HEK293 (cell line): ENCODE measurements at regions not wholly inside any gene's neighbourhood (a gene's known extent, or its start where the extent isn't known, plus 50 kb on each side); places are given as distances from the start of the nearest gene placed in this dataset.

Experiments
- CTCF ChIA-PET: fragments of 350-600 bp; formaldehyde crosslinking; extraction: SDS; loops from one replicate; lab custom pipeline; 2021; ENCODE audit warnings: antibody characterized with exemption; lab: Yijun Ruan, JAX
- POLR2A ChIA-PET: fragments of 300-600 bp; formaldehyde crosslinking; extraction: SDS; loops from one replicate; lab custom pipeline; 2020; ENCODE audit warnings: antibody characterized with exemption, inconsistent platforms; lab: Yijun Ruan, JAX
- H3K27ac ChIP-seq: fragments of 200-500 bp; sonication (Bioruptor generic); 2 replicates; pipeline ENCODE4 v1.5.1; 2014; ENCODE audit warnings: low read depth, low read length, control low read depth, inconsistent platforms; ENCODE audit errors: extremely low read depth
- H3K36me3 ChIP-seq, 2 experiments: fragments of 200-500 bp in 1 of 2; sonication (Bioruptor generic) in 1 of 2; 1 replicate in 1 of 2; 2 replicates in 1 of 2; pipeline ENCODE4 v1.5.1; 2014 to 2017; ENCODE audit warnings: inconsistent platforms in 2 of 2, low read length in 2 of 2; ENCODE audit not compliant: control insufficient read depth in 2 of 2, insufficient read depth in 1 of 2
- H3K4me1 ChIP-seq: fragments of 200-500 bp; sonication (Bioruptor generic); 2 replicates; pipeline ENCODE4 v1.5.1; 2014; ENCODE audit warnings: mild to moderate bottlenecking, low read length, inconsistent platforms; ENCODE audit not compliant: control insufficient read depth, insufficient read depth
- H3K4me3 ChIP-seq: 2 replicates; pipeline ENCODE4 v1.5.1; 2011; ENCODE audit warnings: low read depth, mild to moderate bottlenecking, control low read depth, low read length, moderate library complexity
- H3K9me3 ChIP-seq: fragments of 200-500 bp; sonication (Bioruptor generic); 2 replicates; pipeline ENCODE4 v1.5.1; 2014; ENCODE audit warnings: low read depth, low read length, inconsistent platforms; ENCODE audit not compliant: control insufficient read depth, insufficient read depth
- BCL11B ChIP-seq: fragments of 450-650 bp; formaldehyde crosslinking; IDR thresholded peaks from 2 replicates; pipeline ENCODE4 v1.5.1; 2016; ENCODE audit warnings: low read depth, missing biosample characterization, missing genetic modification characterization
- GLI2 ChIP-seq: fragments of 450-650 bp; formaldehyde crosslinking; IDR thresholded peaks from 2 replicates; pipeline ENCODE4; 2017; ENCODE audit warnings: missing biosample characterization, missing genetic modification characterization, low read depth, borderline replicate concordance
- HOXD13 ChIP-seq: sonication (generic); formaldehyde crosslinking; IDR thresholded peaks from 2 replicates; pipeline ENCODE4 v1.8.0; 2022; ENCODE audit warnings: missing genetic modification reagents, borderline replicate concordance
- KLF7 ChIP-seq: fragments of 450-650 bp; formaldehyde crosslinking; IDR thresholded peaks from 2 replicates; pipeline ENCODE4 v1.5.1; 2016; ENCODE audit warnings: missing biosample characterization, missing genetic modification characterization, borderline replicate concordance
- PRDM1 ChIP-seq: fragments of 450-650 bp; formaldehyde crosslinking; IDR thresholded peaks from 2 replicates; pipeline ENCODE4; 2016; ENCODE audit warnings: missing biosample characterization, missing genetic modification characterization
- SALL2 ChIP-seq: fragments of 450-650 bp; formaldehyde crosslinking; IDR thresholded peaks from 2 replicates; pipeline ENCODE4 v1.5.0; 2017; ENCODE audit warnings: missing biosample characterization, mild to moderate bottlenecking, missing genetic modification characterization, borderline replicate concordance
- SETDB1 ChIP-seq: IDR thresholded peaks from one replicate; pipeline ENCODE4 v1.6.1; 2017; ENCODE audit warnings: mild to moderate bottlenecking, low read length, moderate library complexity, mixed read lengths; ENCODE audit not compliant: insufficient read length
- SP2 ChIP-seq: fragments of 450-650 bp; formaldehyde crosslinking; IDR thresholded peaks from 2 replicates; pipeline ENCODE4 v1.5.1; 2016; ENCODE audit warnings: missing biosample characterization, missing genetic modification characterization
- ZBTB26 ChIP-seq: fragments of 450-650 bp; formaldehyde crosslinking; optimal IDR thresholded peaks from 2 replicates; pipeline ENCODE3; 2016; ENCODE audit warnings: missing biosample characterization, mild to moderate bottlenecking, missing genetic modification characterization
- ZNF121 ChIP-seq: fragments of 450-650 bp; formaldehyde crosslinking; IDR thresholded peaks from 2 replicates; pipeline ENCODE4 v1.5.1; 2016; ENCODE audit warnings: missing biosample characterization, missing genetic modification characterization
- ZNF138 ChIP-seq: fragments of 450-650 bp; formaldehyde crosslinking; IDR thresholded peaks from 2 replicates; pipeline ENCODE4 v1.5.1; 2016; ENCODE audit warnings: missing biosample characterization, missing genetic modification characterization, borderline replicate concordance
- ZNF184 ChIP-seq: fragments of 450-650 bp; IDR thresholded peaks from 2 replicates; pipeline ENCODE4 v1.5.1; 2018; ENCODE audit warnings: missing biosample characterization, mild to moderate bottlenecking, missing genetic modification characterization
- ZNF211 ChIP-seq: fragments of 450-650 bp; formaldehyde crosslinking; IDR thresholded peaks from 2 replicates; pipeline ENCODE4 v1.5.1; 2016; ENCODE audit warnings: low read depth, missing biosample characterization, missing genetic modification characterization
- ZNF23 ChIP-seq: fragments of 450-650 bp; formaldehyde crosslinking; IDR thresholded peaks from 2 replicates; pipeline ENCODE4 v1.5.1; 2016; ENCODE audit warnings: missing biosample characterization, missing genetic modification characterization, borderline replicate concordance
- ZNF266 ChIP-seq: fragments of 450-650 bp; formaldehyde crosslinking; IDR thresholded peaks from 2 replicates; pipeline ENCODE4 v1.5.1; 2016; ENCODE audit warnings: missing biosample characterization, missing genetic modification characterization, low read depth
- ZNF292 ChIP-seq: fragments of 450-650 bp; formaldehyde crosslinking; IDR thresholded peaks from 2 replicates; pipeline ENCODE4 v1.5.1; 2016; ENCODE audit warnings: low read depth, missing biosample characterization, missing genetic modification characterization, borderline replicate concordance
- ZNF362 ChIP-seq: fragments of 450-650 bp; formaldehyde crosslinking; IDR thresholded peaks from 2 replicates; pipeline ENCODE4 v1.5.1; 2016; ENCODE audit warnings: missing biosample characterization, missing genetic modification characterization
- ZNF513 ChIP-seq: fragments of 450-650 bp; IDR thresholded peaks from 2 replicates; pipeline ENCODE4 v1.5.1; 2018; ENCODE audit warnings: missing biosample characterization, missing genetic modification characterization
- ZNF529 ChIP-seq: fragments of 450-650 bp; formaldehyde crosslinking; IDR thresholded peaks from 2 replicates; pipeline ENCODE4 v1.5.1; 2017; ENCODE audit warnings: missing genetic modification characterization, missing biosample characterization; ENCODE audit not compliant: insufficient replicate concordance
- ZNF530 ChIP-seq: fragments of 450-650 bp; formaldehyde crosslinking; IDR thresholded peaks from 2 replicates; pipeline ENCODE4 v1.5.1; 2016; ENCODE audit warnings: low read depth, missing biosample characterization, missing genetic modification characterization
- ZNF624 ChIP-seq: fragments of 450-650 bp; formaldehyde crosslinking; IDR thresholded peaks from 2 replicates; pipeline ENCODE4 v1.5.1; 2017; ENCODE audit warnings: missing biosample characterization, missing genetic modification characterization
- ZNF707 ChIP-seq: fragments of 450-650 bp; formaldehyde crosslinking; IDR thresholded peaks from 2 replicates; pipeline ENCODE4 v1.5.1; 2016; ENCODE audit warnings: missing biosample characterization, missing genetic modification characterization
- ZNF776 ChIP-seq: fragments of 450-650 bp; formaldehyde crosslinking; IDR thresholded peaks from 2 replicates; pipeline ENCODE4 v1.5.0; 2017; ENCODE audit warnings: missing biosample characterization, missing genetic modification characterization, borderline replicate concordance
- ZNF785 ChIP-seq: fragments of 450-650 bp; formaldehyde crosslinking; IDR thresholded peaks from 2 replicates; pipeline ENCODE4 v1.5.1; 2016; ENCODE audit warnings: missing biosample characterization, missing genetic modification characterization
- ZSCAN16 ChIP-seq: fragments of 450-650 bp; formaldehyde crosslinking; IDR thresholded peaks from 2 replicates; pipeline ENCODE4 v1.5.1; 2016; ENCODE audit warnings: missing biosample characterization, missing genetic modification characterization
- ZSCAN4 ChIP-seq: fragments of 450-650 bp; formaldehyde crosslinking; IDR thresholded peaks from 2 replicates; pipeline ENCODE4 v1.5.1; 2017; ENCODE audit warnings: missing biosample characterization, missing genetic modification characterization

- no peak for TF ChIP-seq KLF7 (tag by site-specific recombination)
Observed at GRCh38 chr5:142453932-142454331, 129.1 kb upstream of the SPRY4 start (continued).

- ChIA-PET POLR2A (no interaction called here), CTCF (interaction anchor here (0.6 kb wide), 1 partner anchor 439 kb away, joined by 4 read pairs; no protein-coding TSS in a partner anchor)
- TF ChIP-seq SETDB1 = peak; percentile 43
- TF ChIP-seq ZBTB26 (tag by site-specific recombination) = no peak
- TF ChIP-seq GLI2 (tag by site-specific recombination) = no peak
- no peak for TF ChIP-seq ZSCAN4 (tag by site-specific recombination)
- TF ChIP-seq ZNF266 = no peak
- TF ChIP-seq ZNF529 (tag by site-specific recombination) = no peak
- Histone ChIP-seq H3K27ac (no peak overlapping the region), H3K9me3 (no peaks in the 10 kb centered on the region), H3K4me3 (no peak overlapping the region), H3K36me3 (no peaks in the 10 kb centered on the region), H3K4me1 (no peaks in the 10 kb centered on the region)
Observed at GRCh38 chr5:142450419-142450818, 125.6 kb upstream of the SPRY4 start.

- ChIA-PET POLR2A (no interaction called here), CTCF (interaction anchor here (0.6 kb wide), 1 partner anchor 21 kb away, joined by 3 read pairs; no protein-coding TSS in a partner anchor)
- Histone ChIP-seq H3K9me3 (no peaks in the 10 kb centered on the region), H3K4me1 (no peaks in the 10 kb centered on the region), H3K36me3 (no peaks in the 10 kb centered on the region), H3K27ac (no peak overlapping the region), H3K4me3 (no peak overlapping the region)
- TF ChIP-seq ZNF184 (tag by site-specific recombination) (peak; percentile 98), ZNF530 (tag by site-specific recombination) (no peak)
Observed at GRCh38 chr5:142447887-142448286, 123.1 kb upstream of the SPRY4 start.

GRCh38 chr5:142446960-142447279, 122.1 kb upstream of the SPRY4 start:
- ChIA-PET CTCF (no interaction called here), POLR2A (no interaction called here)
- H3K4me3 ChIP-seq = no peak overlapping the region
- no peaks in the 10 kb centered on the region for H3K9me3 ChIP-seq
- no peaks in the 10 kb centered on the region for H3K36me3 ChIP-seq
- no peaks in the 10 kb centered on the region for H3K4me1 ChIP-seq
- no peak overlapping the region for H3K27ac ChIP-seq
- TF ChIP-seq ZNF211 (tag by site-specific recombination) (no peak), ZNF138 (no peak), SALL2 (no peak), ZNF513 (tag by site-specific recombination) (no peak), ZNF121 (tag by site-specific recombination) (no peak), ZNF776 (tag by site-specific recombination) (no peak), ZNF292 (no peak), GLI2 (tag by site-specific recombination) (no peak), HOXD13 (no peak), ZNF624 (tag by site-specific recombination) (no peak), PRDM1 (tag by site-specific recombination) (no peak), ZSCAN16 (tag by site-specific recombination) (no peak), ZNF362 (tag by site-specific recombination) (no peak), ZNF707 (no peak), BCL11B (tag by site-specific recombination) (no peak), SP2 (tag by site-specific recombination) (no peak), ZNF785 (tag by site-specific recombination) (no peak), ZNF23 (tag by site-specific recombination) (no peak)
